ENCODE measurements at regions not wholly inside any gene's neighbourhood (a gene's known extent, or its start where the extent isn't known, plus 50 kb on each side); places are given as distances from the start of the nearest gene placed in this dataset.

DNA sequence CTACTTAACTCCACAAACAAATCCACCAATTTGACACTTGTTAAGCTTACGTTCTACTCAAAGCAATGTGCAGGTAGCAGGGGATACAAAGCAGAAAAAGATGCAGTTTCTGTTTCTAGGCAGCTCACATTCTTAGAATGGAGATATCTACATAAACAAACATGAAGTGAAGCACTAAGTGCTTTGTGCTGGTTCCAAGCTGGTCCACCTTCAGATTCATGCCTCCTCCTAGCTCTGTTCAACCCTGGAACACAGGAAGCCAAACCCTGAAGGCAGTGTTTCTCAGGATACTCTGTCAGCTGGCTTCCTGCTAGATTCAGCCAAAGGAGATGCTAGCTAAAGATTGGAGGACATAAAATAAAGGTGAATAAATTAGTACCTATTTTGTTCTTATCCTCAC lies 55.3 kb upstream of the NOL4 start:
- Histone ChIP-seq H3K4me1 (no peaks in the 10 kb centered on the region), H3K27me3 (no peaks in the 10 kb centered on the region), H3K27ac (no peak overlapping the region), H3K9me3 (no peaks in the 10 kb centered on the region), H3K36me3 (no peaks in the 10 kb centered on the region), H3K4me3 (no peak overlapping the region)
- DNase-seq (ENCODE audit: low spot score in 2 of 2): no peak
- TF ChIP-seq, protein P1, sequence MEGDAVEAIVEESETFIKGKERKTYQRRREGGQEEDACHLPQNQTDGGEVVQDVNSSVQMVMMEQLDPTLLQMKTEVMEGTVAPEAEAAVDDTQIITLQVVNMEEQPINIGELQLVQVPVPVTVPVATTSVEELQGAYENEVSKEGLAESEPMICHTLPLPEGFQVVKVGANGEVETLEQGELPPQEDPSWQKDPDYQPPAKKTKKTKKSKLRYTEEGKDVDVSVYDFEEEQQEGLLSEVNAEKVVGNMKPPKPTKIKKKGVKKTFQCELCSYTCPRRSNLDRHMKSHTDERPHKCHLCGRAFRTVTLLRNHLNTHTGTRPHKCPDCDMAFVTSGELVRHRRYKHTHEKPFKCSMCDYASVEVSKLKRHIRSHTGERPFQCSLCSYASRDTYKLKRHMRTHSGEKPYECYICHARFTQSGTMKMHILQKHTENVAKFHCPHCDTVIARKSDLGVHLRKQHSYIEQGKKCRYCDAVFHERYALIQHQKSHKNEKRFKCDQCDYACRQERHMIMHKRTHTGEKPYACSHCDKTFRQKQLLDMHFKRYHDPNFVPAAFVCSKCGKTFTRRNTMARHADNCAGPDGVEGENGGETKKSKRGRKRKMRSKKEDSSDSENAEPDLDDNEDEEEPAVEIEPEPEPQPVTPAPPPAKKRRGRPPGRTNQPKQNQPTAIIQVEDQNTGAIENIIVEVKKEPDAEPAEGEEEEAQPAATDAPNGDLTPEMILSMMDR (IDR thresholded peaks at IDR 0.05): no peak
- intact Hi-C loops (cut with DNase I): no loop called here

GRCh38 chr18:34280653-34281052 lies 55.9 kb upstream of the NOL4 start:
- TF ChIP-seq, protein P1 (IDR thresholded peaks at IDR 0.05): no peak
- H3K36me3 ChIP-seq: no peaks in the 10 kb centered on the region
- no peak overlapping the region for H3K27ac ChIP-seq
- H3K9me3 ChIP-seq: no peaks in the 10 kb centered on the region
- intact Hi-C loops (cut with DNase I): no loop called here
- no peaks in the 10 kb centered on the region for H3K4me1 ChIP-seq
- H3K4me3 ChIP-seq: no peak overlapping the region
- DNase-seq (ENCODE audit: low spot score in 2 of 2): no peak
- no peaks in the 10 kb centered on the region for H3K27me3 ChIP-seq

GRCh38 chr18:34281290-34281689 lies 56.6 kb upstream of the NOL4 start:
- Histone ChIP-seq H3K9me3 (no peaks in the 10 kb centered on the region), H3K4me1 (no peaks in the 10 kb centered on the region), H3K27me3 (no peaks in the 10 kb centered on the region), H3K36me3 (no peaks in the 10 kb centered on the region), H3K4me3 (no peak overlapping the region), H3K27ac (no peak overlapping the region)
- TF ChIP-seq, protein P1 (IDR thresholded peaks at IDR 0.05): no peak
- intact Hi-C loops (cut with DNase I): no loop called here
- no peak for DNase-seq (ENCODE audit: low spot score in 2 of 2)

GRCh38 chr18:34281722-34282121 lies 57.0 kb upstream of the NOL4 start:
- TF ChIP-seq, protein P1 (IDR thresholded peaks at IDR 0.05): no peak
- H3K4me1 ChIP-seq: no peaks in the 10 kb centered on the region
- H3K9me3 ChIP-seq: no peaks in the 10 kb centered on the region
- no peak for DNase-seq (ENCODE audit: low spot score in 2 of 2)
- intact Hi-C loops (cut with DNase I): no loop called here
- H3K27me3 ChIP-seq: no peaks in the 10 kb centered on the region
- H3K4me3 ChIP-seq: no peak overlapping the region
- no peaks in the 10 kb centered on the region for H3K36me3 ChIP-seq
- no peak overlapping the region for H3K27ac ChIP-seq

DNA sequence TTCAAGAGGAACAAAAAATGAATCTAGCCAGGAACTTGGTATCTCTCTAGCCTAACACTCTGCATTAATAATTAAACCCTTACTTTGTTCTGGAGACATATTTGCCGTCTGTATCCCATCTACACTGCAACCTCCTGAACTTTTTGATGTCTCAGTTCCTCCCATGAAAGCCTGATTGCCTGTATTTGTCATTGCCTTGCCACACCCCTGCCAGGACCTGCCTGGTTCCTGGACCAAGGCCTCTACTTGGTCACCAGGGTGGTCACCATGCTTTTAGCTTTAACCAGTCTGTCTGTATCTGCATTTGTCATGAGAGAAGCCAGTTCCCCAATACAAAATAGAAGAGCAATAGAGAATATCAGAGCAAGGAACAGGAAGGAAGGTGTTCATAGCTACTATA lies 58.8 kb upstream of the NOL4 start:
- Histone ChIP-seq H3K27me3 (no peaks in the 10 kb centered on the region), H3K9me3 (peaks cover 0 to 8% of the 10 kb centered on the region in 2 donors), H3K27ac (no peak overlapping the region), H3K4me3 (no peak overlapping the region), H3K36me3 (no peaks in the 10 kb centered on the region), H3K4me1 (no peaks in the 10 kb centered on the region)
- intact Hi-C loops (cut with DNase I): no loop called here
- no peak for DNase-seq (ENCODE audit: low spot score in 2 of 2)
- TF ChIP-seq, protein P1 (IDR thresholded peaks at IDR 0.05): no peak

GRCh38 chr18:34287825-34288224 lies 63.1 kb upstream of the NOL4 start:
- peaks cover 0 to 8% of the 10 kb centered on the region in 2 donors for H3K9me3 ChIP-seq
- H3K4me1 ChIP-seq: no peaks in the 10 kb centered on the region
- TF ChIP-seq, protein P1 (IDR thresholded peaks at IDR 0.05): no peak
- no peak overlapping the region for H3K4me3 ChIP-seq
- DNase-seq (ENCODE audit: low spot score in 2 of 2): no peak
- intact Hi-C loops (cut with DNase I): no loop called here
- H3K27me3 ChIP-seq: no peaks in the 10 kb centered on the region
- no peak overlapping the region for H3K27ac ChIP-seq
- H3K36me3 ChIP-seq: no peaks in the 10 kb centered on the region
